ENCODE measurements at regions not wholly inside any gene's neighbourhood (a gene's known extent, or its start where the extent isn't known, plus 50 kb on each side); places are given as distances from the start of the nearest gene placed in this dataset.

DNA sequence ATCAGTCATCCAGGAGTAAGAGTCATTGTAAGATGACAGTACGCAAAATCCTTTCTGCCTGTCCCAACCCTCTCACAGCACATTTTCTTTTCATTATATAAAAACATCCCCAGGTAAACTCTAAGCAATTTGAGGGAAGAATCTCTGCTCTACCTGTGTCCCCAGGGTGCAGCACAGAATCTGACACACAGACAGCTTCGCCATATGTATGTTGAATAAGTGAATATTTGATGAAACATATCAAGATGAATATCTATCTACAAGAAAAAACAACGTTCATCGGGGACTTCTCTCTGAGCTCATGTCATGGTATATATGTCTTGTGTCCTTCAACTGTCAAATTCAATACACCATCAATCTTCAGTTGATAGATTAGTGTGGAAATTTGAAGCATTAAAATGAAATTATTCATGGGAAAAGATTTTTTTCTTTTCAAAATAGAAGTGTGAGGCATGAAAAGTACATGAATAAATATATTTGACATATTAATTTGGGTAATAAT is 94.5 kb upstream of the KYNU start:
- TF ChIP-seq, protein P1, sequence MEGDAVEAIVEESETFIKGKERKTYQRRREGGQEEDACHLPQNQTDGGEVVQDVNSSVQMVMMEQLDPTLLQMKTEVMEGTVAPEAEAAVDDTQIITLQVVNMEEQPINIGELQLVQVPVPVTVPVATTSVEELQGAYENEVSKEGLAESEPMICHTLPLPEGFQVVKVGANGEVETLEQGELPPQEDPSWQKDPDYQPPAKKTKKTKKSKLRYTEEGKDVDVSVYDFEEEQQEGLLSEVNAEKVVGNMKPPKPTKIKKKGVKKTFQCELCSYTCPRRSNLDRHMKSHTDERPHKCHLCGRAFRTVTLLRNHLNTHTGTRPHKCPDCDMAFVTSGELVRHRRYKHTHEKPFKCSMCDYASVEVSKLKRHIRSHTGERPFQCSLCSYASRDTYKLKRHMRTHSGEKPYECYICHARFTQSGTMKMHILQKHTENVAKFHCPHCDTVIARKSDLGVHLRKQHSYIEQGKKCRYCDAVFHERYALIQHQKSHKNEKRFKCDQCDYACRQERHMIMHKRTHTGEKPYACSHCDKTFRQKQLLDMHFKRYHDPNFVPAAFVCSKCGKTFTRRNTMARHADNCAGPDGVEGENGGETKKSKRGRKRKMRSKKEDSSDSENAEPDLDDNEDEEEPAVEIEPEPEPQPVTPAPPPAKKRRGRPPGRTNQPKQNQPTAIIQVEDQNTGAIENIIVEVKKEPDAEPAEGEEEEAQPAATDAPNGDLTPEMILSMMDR (IDR thresholded peaks at IDR 0.05; ENCODE audit: insufficient read depth, low read length): no peak
- TF ChIP-seq POLR2AphosphoS5 (IDR thresholded peaks at IDR 0.05; ENCODE audit: low read depth): no peak
- TF ChIP-seq, protein P2, sequence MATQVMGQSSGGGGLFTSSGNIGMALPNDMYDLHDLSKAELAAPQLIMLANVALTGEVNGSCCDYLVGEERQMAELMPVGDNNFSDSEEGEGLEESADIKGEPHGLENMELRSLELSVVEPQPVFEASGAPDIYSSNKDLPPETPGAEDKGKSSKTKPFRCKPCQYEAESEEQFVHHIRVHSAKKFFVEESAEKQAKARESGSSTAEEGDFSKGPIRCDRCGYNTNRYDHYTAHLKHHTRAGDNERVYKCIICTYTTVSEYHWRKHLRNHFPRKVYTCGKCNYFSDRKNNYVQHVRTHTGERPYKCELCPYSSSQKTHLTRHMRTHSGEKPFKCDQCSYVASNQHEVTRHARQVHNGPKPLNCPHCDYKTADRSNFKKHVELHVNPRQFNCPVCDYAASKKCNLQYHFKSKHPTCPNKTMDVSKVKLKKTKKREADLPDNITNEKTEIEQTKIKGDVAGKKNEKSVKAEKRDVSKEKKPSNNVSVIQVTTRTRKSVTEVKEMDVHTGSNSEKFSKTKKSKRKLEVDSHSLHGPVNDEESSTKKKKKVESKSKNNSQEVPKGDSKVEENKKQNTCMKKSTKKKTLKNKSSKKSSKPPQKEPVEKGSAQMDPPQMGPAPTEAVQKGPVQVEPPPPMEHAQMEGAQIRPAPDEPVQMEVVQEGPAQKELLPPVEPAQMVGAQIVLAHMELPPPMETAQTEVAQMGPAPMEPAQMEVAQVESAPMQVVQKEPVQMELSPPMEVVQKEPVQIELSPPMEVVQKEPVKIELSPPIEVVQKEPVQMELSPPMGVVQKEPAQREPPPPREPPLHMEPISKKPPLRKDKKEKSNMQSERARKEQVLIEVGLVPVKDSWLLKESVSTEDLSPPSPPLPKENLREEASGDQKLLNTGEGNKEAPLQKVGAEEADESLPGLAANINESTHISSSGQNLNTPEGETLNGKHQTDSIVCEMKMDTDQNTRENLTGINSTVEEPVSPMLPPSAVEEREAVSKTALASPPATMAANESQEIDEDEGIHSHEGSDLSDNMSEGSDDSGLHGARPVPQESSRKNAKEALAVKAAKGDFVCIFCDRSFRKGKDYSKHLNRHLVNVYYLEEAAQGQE (IDR thresholded peaks at IDR 0.05; ENCODE audit: insufficient replicate concordance, low read depth): no peak

Data from HL-60 (cell line).